CD4-positive, alpha-beta T cell treated with Interleukin-10 for 1 hour (primary cell): ENCODE measurements at regions not wholly inside any gene's neighbourhood (a gene's known extent, or its start where the extent isn't known, plus 50 kb on each side); places are given as distances from the start of the nearest gene placed in this dataset.
"Not testable (repeated sequence)": the region's sequence is repeated elsewhere in the genome, so short reads cannot be mapped to it uniquely, and the experiment has no call there.

Experiments used
- DNase-seq: peaks from one replicate; pipeline ENCODE4 v3.0.0-alpha.2; 2020

- DNase-seq = no peak
Measured at GRCh38 chr5:17829456-17829855, 195.2 kb downstream of the TAF11L14 start.

DNA sequence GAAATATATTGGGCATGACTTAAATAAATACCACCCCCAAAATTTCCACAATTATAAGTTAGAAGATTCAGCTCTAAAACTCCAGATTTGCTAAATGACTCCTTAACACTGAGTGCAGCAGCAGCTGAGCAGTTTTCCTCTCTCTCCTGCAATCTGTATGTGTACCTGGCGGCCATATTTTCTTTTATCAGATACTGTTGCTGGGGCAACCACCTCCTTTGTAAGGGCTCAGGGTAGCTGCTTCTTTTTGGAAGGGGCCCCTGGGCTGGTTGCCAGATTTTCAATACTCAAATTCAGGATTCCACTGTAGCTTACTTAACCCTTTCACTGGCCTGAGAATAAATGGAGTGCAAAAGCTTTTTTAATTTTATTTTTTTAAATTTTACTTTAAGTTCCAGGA, 197.0 kb downstream of the TAF11L14 start:
- DNase-seq = no peak

DNA sequence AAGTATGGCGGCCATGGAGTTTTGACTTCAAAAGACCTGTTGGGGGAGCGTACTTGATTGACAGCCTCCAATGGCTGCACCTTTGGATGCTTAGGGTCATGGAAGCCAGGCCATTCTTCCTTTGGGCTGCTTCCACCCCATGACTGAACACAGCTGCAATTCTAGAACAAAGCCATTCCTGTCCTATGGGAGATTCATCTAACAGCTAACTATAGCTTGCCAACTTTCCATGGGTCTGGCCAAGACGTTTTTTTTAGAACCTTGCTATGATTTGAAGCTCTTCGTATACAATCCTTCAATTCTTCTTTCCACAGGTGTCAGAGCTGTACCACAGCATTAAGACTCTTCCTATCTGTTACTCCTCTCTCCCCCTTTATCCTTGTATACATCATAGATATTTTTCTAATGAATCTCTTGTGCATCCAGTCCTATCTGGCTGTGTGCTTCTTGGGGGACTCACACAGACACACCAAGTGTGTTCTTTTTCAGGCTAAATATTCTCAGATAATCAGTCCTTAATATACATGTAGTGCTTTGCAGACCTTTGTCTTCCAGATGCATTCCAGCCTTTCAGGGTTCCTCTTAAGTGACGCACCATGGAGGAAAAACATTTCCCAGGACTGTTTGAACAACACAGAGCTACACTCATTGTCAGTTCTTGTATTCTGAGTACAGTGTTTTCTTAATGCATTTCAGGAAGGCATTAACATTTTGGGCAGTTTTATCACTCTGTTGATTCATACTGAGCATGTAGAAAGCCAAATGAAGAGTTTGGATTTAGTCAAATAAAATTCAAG, 198.9 kb downstream of the TAF11L14 start:
- no peak for DNase-seq

GRCh38 chr5:17837757-17838156, 203.5 kb downstream of the TAF11L14 start:
- DNase-seq = no peak

DNA sequence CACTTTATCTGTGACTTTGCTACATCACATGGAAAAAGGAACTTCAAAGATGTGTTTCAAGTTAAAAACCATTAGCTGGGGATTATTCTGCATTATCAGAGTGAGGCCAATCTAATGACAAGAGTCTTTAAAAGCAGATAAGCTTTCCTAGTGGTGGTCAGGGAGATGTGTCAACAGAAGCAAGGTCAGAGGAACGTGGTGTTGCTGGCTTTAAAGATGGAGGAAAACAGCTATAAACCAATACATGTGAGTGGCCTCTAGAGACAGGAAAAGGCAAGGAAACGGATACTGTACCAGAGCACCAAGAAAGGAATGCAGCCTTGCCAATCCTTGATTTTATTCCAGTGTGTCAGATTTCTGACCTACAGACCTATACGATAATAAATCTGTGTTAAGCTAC, 204.2 kb downstream of the TAF11L14 start:
- DNase-seq = no peak

GRCh38 chr5:17839848-17840247, 205.6 kb downstream of the TAF11L14 start:
- no peak for DNase-seq

DNA sequence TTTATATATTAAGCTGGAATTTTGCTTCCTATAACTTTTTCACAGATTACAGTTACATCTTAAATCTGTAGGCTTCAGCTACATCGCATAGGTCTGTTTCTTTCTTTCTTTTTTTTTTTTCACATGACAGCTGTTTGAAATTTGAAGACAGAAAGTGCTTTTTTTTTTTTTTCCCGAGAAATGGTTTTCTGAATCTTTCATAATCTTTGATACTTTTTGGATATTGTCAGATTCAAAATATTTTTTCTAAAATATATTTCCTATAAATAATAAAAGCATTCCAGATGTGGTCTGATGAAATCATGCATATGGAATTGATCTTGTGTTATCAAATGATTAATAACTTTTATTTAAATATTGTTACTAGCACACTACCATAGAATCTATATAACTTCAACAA, 212.2 kb downstream of the TAF11L14 start:
- no peak for DNase-seq

GRCh38 chr5:17847286-17847685, 213.0 kb downstream of the TAF11L14 start:
- DNase-seq = no peak

GRCh38 chr5:17852111-17852510, 217.9 kb downstream of the TAF11L14 start:
- no peak for DNase-seq

GRCh38 chr5:17852740-17853139, 218.5 kb downstream of the TAF11L14 start:
- DNase-seq = no peak

- no peak for DNase-seq
Measured at GRCh38 chr5:17854901-17855300, 220.6 kb downstream of the TAF11L14 start.

GRCh38 chr5:17860660-17861315, 226.5 kb downstream of the TAF11L14 start:
- no peak for DNase-seq

GRCh38 chr5:17864903-17865302, 230.6 kb downstream of the TAF11L14 start:
- not testable (repeated sequence) for DNase-seq

DNA sequence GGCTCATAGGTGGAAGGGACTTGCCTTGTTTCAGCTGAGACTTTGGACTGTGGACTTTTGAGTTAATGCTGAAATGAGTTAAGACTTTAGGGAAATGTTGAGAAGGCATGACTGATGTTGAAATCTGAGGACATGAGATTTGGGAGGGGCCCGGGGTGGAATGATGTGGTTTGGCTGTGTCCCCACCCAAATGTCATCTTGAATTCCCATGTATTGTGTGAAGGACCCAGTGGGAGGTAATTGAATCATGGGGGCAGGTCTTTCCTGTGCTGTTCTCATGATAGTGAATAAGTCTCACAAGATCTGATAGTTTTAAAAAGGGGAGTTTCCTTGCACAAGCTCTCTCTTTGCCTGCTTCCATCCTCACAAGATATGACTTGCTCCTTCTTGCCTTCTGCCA, 231.7 kb downstream of the TAF11L14 start:
- not testable (repeated sequence) for DNase-seq

DNA sequence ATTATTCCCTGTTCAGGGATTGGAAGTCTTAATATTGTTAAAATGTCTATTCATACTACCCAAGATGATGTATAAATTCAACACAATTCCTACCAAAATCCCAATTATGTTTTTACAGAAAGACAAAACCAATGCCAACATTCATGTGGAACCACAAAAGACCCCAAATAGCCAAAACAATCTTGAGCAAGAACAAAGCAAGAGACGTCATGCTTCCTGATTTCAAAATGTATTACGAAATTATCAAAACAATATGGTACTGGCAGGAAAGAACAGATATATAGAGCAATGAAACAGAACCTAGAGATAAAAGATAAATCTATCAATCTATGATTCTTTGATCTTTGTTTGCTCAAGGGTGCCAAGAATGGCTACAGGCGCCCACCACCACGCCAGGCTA, 237.9 kb downstream of the TAF11L14 start:
- DNase-seq = no peak

GRCh38 chr5:17878541-17878940, 244.3 kb downstream of the TAF11L14 start:
- DNase-seq = no peak

DNA sequence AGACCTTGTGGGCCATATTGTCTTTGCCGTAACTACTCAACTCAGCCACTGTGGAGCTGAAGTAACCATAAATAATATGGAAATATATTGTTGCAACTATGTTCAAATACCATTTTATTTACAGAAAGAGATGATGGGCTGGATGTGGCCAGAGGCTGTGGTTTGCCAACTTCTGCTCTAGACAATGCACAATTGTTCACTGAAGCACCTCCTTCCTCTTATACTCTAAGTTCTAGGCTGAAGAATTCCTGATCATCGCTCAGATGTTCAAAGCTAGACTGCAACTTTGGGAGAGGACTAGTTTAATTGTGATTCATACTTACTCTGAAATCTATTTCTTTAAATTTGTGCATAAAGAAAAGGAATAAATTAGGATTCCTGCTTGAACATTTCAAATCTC, 245.0 kb downstream of the TAF11L14 start:
- DNase-seq = no peak

GRCh38 chr5:17880869-17881268, 246.6 kb downstream of the TAF11L14 start:
- DNase-seq = no peak

DNA sequence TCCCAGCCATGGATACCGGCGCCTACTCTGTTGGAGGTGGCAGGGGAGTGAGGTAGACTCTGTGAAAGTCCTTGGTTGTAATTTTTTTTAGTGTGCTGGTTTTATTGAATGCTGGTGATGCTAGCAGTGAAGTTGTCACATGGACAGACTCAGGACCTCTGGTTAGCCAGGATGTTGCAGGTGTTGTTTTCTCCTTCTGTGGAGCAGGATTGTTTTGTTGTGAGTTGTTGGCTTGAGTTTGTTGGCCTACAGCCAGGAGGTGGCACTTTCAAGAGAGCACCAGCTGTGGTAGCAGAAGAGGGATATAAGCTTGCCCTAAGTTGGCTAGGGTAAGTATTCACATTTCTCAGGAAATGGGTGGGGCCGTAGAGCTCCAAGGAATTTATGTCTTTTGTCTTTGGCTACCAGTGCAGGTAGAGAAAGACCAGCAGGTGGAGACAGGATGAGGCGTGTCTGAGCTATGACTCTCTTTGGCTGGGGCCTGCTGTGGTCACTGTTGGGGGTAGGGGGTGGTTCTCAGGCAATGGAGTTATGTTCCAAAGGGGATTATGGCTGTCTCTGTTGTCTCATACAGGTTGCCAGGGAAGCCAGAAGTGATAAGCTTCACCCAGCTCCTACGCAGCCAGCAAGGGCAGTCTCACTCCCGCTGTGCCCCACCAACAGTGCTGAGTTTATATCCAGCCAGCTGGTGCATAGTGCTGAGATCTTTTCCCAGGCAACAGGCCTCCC, 248.7 kb downstream of the TAF11L14 start:
- no peak for DNase-seq

DNA sequence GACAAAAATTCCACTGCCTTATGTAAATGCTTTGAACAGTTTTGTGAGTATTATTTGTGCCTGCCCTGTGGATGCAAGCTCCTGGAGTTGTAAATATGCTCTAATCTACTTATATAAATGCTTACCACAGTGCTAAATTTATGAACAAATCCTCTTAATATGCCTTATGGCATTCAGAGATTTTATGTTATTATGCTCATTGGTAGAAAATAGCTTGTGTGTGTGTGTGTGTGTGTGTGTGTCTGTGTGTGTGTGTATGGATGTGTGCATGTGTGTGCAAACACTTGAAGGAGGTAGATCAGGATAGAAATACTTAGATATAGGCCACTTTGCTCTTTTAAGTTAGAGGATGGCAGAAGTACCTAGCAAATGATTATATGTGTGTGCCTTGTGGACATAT, 253.9 kb downstream of the TAF11L14 start:
- DNase-seq = no peak

DNA sequence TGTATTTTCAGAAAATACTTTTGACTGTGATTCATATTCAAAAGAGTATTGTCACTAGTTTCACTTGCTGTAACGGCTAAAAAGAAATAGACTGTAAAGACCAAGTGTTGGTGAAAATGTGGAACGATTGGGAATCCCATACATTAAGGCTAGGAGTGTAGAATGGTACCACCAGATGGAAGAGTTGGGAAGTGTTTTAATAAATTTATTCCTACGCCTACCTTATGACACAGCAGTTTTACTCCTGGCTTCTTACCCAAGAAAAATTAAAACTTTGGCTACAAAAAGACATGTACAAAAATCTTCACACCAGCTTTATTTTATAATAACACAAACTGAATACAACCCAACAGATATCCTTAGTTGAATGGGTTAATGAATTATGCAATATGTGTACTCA, 256.2 kb downstream of the TAF11L14 start:
- no peak for DNase-seq

- no peak for DNase-seq
Measured at GRCh38 chr5:17891881-17892280, 257.6 kb downstream of the TAF11L14 start.

DNA sequence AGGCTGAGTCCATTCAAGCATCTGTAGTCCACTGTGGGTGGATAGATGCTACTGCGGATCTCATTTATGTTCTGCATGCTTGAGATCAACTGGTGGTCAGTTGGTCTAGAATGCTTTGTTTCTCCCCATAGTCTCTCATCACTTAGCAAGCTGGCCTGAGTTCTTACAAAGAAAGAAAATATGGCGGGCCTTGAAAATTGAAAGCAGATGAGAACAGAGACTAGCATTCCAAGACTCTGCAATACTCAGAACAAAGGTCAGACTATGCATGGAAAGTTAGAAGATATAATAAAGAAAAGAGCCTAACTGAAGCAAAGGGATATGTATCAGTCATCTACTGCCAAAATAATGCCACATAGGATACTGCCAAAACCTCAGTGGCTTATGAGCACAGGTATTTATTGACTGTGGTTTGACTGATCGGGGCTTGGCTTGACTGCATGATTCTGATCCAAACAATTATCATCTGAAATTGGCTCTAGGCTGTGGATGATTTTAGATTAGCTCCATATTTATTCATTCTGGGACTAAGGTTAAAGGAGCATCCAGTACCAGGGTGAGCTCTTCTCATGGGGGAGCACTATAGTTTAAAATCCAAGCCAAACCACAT, 258.9 kb downstream of the TAF11L14 start:
- DNase-seq = no peak
